ENCODE measurements at regions not wholly inside any gene's neighbourhood (a gene's known extent, or its start where the extent isn't known, plus 50 kb on each side); places are given as distances from the start of the nearest gene placed in this dataset.

DNA sequence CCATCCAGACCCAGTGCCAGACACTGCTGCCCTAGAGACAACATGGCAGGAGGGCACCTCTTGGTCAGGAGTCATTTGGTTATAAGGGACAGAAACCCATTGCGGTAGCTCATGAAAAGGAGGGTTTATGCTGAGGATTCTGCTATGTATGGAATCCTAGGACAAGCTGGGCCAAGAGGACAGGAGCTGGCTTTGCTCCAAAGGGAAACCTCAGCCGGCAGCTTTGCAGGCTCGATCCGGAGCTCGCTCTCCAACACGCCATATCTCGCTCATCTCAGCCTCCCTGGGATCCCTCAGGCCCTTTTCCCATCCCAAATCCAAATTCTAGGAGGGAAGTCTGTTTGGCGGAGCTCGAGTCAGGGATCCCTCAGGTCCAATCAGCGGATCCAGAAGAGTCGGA is 345.7 kb downstream of the GLRX3 start:
- TF ChIP-seq, protein P1, sequence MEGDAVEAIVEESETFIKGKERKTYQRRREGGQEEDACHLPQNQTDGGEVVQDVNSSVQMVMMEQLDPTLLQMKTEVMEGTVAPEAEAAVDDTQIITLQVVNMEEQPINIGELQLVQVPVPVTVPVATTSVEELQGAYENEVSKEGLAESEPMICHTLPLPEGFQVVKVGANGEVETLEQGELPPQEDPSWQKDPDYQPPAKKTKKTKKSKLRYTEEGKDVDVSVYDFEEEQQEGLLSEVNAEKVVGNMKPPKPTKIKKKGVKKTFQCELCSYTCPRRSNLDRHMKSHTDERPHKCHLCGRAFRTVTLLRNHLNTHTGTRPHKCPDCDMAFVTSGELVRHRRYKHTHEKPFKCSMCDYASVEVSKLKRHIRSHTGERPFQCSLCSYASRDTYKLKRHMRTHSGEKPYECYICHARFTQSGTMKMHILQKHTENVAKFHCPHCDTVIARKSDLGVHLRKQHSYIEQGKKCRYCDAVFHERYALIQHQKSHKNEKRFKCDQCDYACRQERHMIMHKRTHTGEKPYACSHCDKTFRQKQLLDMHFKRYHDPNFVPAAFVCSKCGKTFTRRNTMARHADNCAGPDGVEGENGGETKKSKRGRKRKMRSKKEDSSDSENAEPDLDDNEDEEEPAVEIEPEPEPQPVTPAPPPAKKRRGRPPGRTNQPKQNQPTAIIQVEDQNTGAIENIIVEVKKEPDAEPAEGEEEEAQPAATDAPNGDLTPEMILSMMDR (conservative IDR thresholded peaks at IDR 0.05; ENCODE audit: low read length) = no peak
- TF ChIP-seq EZH2phosphoT487 (IDR thresholded peaks at IDR 0.05; ENCODE audit: borderline replicate concordance, low read depth, low read length) = no peak
